Tibial artery (tissue), 4 donors: ENCODE measurements at regions not wholly inside any gene's neighbourhood (a gene's known extent, or its start where the extent isn't known, plus 50 kb on each side); places are given as distances from the start of the nearest gene placed in this dataset.

Experiments
- DNase-seq, 2 donors: peaks; one replicate each; pipeline ENCODE4 v3.0.0-alpha.2; 2019
- H3K27ac ChIP-seq, 2 donors: fragments of 200-600 bp; sonication (generic) in 1 of 2; 1 replicate in 1 of 2; 2 replicates in 1 of 2; pipeline ENCODE4 v1.5.1; 2018 to 2019; ENCODE audit warnings: mild to moderate bottlenecking in 1 of 2
- H3K27me3 ChIP-seq, 2 donors: fragments of 200-600 bp; sonication (generic) in 1 of 2; one replicate each; pipeline versions ENCODE4 v1.5.1 to v1.6.0; 2016 to 2019
- H3K36me3 ChIP-seq, 3 donors: fragments of 200-600 bp; sonication (generic) in 2 of 3; one replicate each; pipeline ENCODE4 v1.5.1; 2016 to 2019; ENCODE audit warnings: mild to moderate bottlenecking in 2 of 3
- H3K4me1 ChIP-seq, 4 donors: fragments of 200-600 bp; sonication (generic) in 2 of 4; 1 replicate in 3 of 4; 2 replicates in 1 of 4; pipeline ENCODE4 v1.5.1; 2016 to 2019
- H3K4me3 ChIP-seq, 2 donors: fragments of 200-600 bp; sonication (generic) in 1 of 2; 1 replicate in 1 of 2; 2 replicates in 1 of 2; pipeline ENCODE4 v1.5.1; 2018 to 2019; ENCODE audit warnings: mild to moderate bottlenecking in 2 of 2
- H3K9me3 ChIP-seq, 3 donors: fragments of 200-600 bp; sonication (generic) in 1 of 3; one replicate each; pipeline ENCODE4 v1.5.1; 2016 to 2019
- CTCF ChIP-seq, 2 experiments: fragments of 200-600 bp in 1 of 2; fragments of 450-650 bp in 1 of 2; IDR thresholded peaks; one replicate each; pipeline ENCODE4 v1.5.1; 2017 to 2019; ENCODE audit warnings: antibody characterized with exemption in 2 of 2, mild to moderate bottlenecking in 1 of 2, moderate library complexity in 1 of 2
- intact Hi-C: fragments of 100-400 bp; cut with DNase I; formaldehyde crosslinking; loops from one replicate; pipeline ENCODE4 v1.15.0; 2023; ENCODE audit warnings: low total_unique reads

DNA sequence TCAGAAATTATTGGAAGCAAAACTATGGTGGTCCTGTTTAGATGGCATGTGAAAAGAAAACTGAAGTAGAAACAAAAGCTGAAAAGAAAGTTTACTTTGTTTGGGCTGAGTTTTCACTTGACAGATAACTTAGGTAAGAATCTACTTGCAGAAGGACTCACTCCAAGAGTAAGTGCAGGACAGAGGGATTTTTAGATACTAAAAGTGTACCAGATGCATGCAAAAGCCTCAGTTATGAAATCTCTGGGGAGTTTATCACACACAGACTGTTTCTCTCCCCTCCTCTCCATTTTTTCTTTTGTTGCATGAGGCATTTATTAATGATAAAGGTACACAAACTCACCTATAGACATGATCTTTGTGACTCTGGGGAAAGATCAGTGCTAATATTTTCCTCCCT, 127.5 kb upstream of the GIMD1 start:
- no peaks in the 10 kb centered on the region for H3K27me3 ChIP-seq
- no peaks in the 10 kb centered on the region for H3K4me1 ChIP-seq
- no peak overlapping the region for H3K27ac ChIP-seq
- no peak for TF ChIP-seq CTCF (IDR thresholded peaks at IDR 0.05)
- H3K9me3 ChIP-seq = no peaks in the 10 kb centered on the region
- intact Hi-C loops = no loop called here
- no peak overlapping the region for H3K4me3 ChIP-seq
- no peaks in the 10 kb centered on the region for H3K36me3 ChIP-seq
- no peak for DNase-seq

DNA sequence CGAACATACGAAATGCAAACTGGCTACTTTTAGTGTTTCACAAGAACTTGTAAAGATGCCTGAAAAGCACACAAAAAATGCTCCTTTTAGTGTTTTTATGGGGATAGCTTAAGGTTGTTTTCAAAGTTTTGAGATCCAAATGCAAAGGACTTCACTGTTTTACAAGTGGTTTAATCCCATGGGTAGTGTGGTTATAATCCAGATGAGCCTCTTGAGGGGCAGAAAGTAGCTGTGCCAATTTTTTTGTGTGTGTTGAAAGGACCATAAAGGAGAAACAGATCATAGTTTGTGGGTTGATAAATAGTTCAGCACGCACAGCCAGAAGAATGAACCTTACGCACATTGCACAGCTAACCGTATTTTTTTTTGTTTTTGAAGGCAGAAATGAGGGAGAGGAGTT, 126.9 kb upstream of the GIMD1 start:
- no peak for DNase-seq
- Histone ChIP-seq H3K9me3 (no peaks in the 10 kb centered on the region), H3K27ac (no peak overlapping the region), H3K27me3 (no peaks in the 10 kb centered on the region), H3K4me3 (no peak overlapping the region), H3K36me3 (no peaks in the 10 kb centered on the region), H3K4me1 (no peaks in the 10 kb centered on the region)
- intact Hi-C loops = no loop called here
- TF ChIP-seq CTCF (IDR thresholded peaks at IDR 0.05) = no peak

DNA sequence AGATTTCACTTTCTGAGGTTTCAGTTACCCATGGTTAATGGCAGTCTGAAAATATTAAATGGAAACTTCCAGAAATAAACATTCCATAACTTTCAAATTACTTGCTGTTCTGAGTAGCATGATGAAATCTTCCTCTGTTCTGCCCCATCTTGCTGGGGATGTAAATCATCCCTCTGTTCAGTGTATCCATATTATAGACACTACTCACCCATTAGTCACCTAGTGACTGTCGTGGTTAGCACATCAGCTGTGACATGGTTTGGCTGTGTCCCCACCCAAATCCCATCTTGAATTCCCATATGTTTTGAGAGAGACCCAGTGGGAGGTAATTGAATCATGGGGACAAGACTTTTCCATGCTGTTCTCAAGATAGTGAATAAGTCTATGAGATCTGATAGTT, 125.5 kb upstream of the GIMD1 start:
- Histone ChIP-seq H3K36me3 (no peaks in the 10 kb centered on the region), H3K9me3 (no peaks in the 10 kb centered on the region), H3K4me1 (no peaks in the 10 kb centered on the region), H3K27ac (no peak overlapping the region), H3K4me3 (no peak overlapping the region), H3K27me3 (no peaks in the 10 kb centered on the region)
- no peak for TF ChIP-seq CTCF (IDR thresholded peaks at IDR 0.05)
- DNase-seq = no peak
- intact Hi-C loops = no loop called here

- intact Hi-C loops = no loop called here
- Histone ChIP-seq H3K4me3 (no peak overlapping the region), H3K4me1 (no peaks in the 10 kb centered on the region), H3K27ac (no peak overlapping the region), H3K9me3 (no peaks in the 10 kb centered on the region), H3K27me3 (no peaks in the 10 kb centered on the region), H3K36me3 (no peaks in the 10 kb centered on the region)
- no peak for DNase-seq
- no peak for TF ChIP-seq CTCF (IDR thresholded peaks at IDR 0.05)
These were observed 124.5 kb upstream of the GIMD1 start for GRCh38 chr4:106493086-106493485.

- Histone ChIP-seq H3K36me3 (no peaks in the 10 kb centered on the region), H3K9me3 (no peaks in the 10 kb centered on the region), H3K4me1 (no peaks in the 10 kb centered on the region), H3K27ac (no peak overlapping the region), H3K4me3 (no peak overlapping the region), H3K27me3 (no peaks in the 10 kb centered on the region)
- intact Hi-C loops = no loop called here
- DNase-seq = no peak
- TF ChIP-seq CTCF (IDR thresholded peaks at IDR 0.05) = no peak
These were observed 118.0 kb upstream of the GIMD1 start for GRCh38 chr4:106486533-106486932.

DNA sequence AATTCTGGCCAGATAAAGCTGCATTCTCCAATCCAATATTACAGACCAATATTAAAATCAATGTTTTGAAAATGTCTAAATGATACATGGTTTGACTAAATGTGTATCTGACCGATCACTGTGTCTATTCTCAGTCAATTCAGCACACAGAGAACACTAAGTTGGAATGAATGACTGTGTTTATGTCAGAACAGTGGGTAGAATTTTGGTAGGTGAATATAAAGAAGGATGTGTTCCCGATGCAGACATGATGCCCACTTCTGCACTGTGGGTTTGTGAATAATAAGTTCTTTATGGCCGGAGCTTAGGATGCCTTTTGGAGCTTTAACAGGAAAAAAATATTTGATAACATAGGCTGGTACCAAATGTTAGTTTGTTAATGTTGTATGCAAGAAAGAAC, 113.2 kb upstream of the GIMD1 start:
- TF ChIP-seq CTCF (IDR thresholded peaks at IDR 0.05) = no peak
- H3K4me1 ChIP-seq = no peaks in the 10 kb centered on the region
- no peaks in the 10 kb centered on the region for H3K9me3 ChIP-seq
- H3K4me3 ChIP-seq = no peak overlapping the region
- no peaks in the 10 kb centered on the region for H3K27me3 ChIP-seq
- intact Hi-C loops = no loop called here
- no peak for DNase-seq
- H3K27ac ChIP-seq = no peak overlapping the region
- no peaks in the 10 kb centered on the region for H3K36me3 ChIP-seq
